Brain microvascular endothelial cell (primary cell): ENCODE measurements at regions not wholly inside any gene's neighbourhood (a gene's known extent, or its start where the extent isn't known, plus 50 kb on each side); places are given as distances from the start of the nearest gene placed in this dataset.
"Not testable (repeated sequence)": the region's sequence is repeated elsewhere in the genome, so short reads cannot be mapped to it uniquely, and the experiment has no call there.

ENCODE experiments used
- DNase-seq: peaks from one replicate; pipeline ENCODE4 v3.0.0-alpha.2; 2020
- H3K27ac ChIP-seq: fragments of 250-450 bp; sonication (Bioruptor Pico); 2 replicates; pipeline ENCODE4 v1.5.1; 2020; ENCODE audit warnings: mild to moderate bottlenecking, moderate library complexity
- H3K27me3 ChIP-seq: fragments of 250-450 bp; sonication (Bioruptor Pico); replicated peaks from 2 replicates; pipeline ENCODE4 v1.5.1; 2020; ENCODE audit warnings: mild to moderate bottlenecking
- H3K36me3 ChIP-seq: fragments of 250-450 bp; sonication (Bioruptor Pico); replicated peaks from 2 replicates; pipeline ENCODE4 v1.5.1; 2020; ENCODE audit warnings: mild to moderate bottlenecking
- H3K4me3 ChIP-seq: 2 replicates; pipeline ENCODE4 v1.5.1; 2011; ENCODE audit warnings: low read depth, mild to moderate bottlenecking, control low read depth, low read length, moderate library complexity
- in situ Hi-C: cut with HindIII; loops from 2 replicates; pipeline ENCODE4 v1.10.0; 2017; ENCODE audit warnings: low sequenced_read_pairs, low pct_ligation_motif_present
- TF ChIP-seq, protein P1 (sequence below): IDR thresholded peaks from 2 replicates; pipeline ENCODE4 v1.5.1; 2011; ENCODE audit warnings: low read depth, mild to moderate bottlenecking, moderate library complexity, low read length, control low read depth, inconsistent platforms; ENCODE audit errors: missing control alignments

DNA sequence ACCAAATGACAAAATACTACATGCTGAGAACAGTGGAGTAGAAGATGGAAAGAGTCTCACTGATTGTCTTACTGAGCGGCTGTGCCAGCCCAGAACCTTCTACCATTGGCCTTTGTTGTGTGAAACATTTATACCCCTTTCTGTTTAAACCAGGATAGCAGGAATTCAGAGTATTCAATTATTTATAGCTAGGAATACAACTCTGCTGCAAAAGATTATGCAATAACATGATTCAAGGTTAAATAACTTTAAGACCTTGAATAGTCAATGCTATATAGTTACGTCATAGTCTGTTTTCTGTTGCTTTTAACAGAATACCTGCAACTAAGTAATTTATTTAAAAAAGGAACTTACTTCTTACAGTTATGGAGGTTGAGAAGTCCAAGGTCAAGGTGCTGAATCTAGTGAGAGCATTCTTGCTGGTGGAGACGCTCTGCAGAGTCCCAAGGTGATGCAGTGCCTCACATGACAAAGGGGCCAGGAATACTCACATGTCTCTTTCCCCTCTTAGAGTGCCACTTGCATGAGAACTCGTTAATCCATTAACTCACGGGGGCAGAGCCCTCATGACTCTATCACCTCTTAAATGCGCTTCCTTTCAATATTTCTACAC lies 371.8 kb downstream of the MDFIC start:
- Histone ChIP-seq H3K4me3 (no peak overlapping the region), H3K27ac (no peak overlapping the region), H3K27me3 (no peaks in the 10 kb centered on the region), H3K36me3 (no peaks in the 10 kb centered on the region)
- no peak for DNase-seq
- TF ChIP-seq, protein P1, sequence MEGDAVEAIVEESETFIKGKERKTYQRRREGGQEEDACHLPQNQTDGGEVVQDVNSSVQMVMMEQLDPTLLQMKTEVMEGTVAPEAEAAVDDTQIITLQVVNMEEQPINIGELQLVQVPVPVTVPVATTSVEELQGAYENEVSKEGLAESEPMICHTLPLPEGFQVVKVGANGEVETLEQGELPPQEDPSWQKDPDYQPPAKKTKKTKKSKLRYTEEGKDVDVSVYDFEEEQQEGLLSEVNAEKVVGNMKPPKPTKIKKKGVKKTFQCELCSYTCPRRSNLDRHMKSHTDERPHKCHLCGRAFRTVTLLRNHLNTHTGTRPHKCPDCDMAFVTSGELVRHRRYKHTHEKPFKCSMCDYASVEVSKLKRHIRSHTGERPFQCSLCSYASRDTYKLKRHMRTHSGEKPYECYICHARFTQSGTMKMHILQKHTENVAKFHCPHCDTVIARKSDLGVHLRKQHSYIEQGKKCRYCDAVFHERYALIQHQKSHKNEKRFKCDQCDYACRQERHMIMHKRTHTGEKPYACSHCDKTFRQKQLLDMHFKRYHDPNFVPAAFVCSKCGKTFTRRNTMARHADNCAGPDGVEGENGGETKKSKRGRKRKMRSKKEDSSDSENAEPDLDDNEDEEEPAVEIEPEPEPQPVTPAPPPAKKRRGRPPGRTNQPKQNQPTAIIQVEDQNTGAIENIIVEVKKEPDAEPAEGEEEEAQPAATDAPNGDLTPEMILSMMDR: no peak
- in situ Hi-C loops: no loop called here

DNA sequence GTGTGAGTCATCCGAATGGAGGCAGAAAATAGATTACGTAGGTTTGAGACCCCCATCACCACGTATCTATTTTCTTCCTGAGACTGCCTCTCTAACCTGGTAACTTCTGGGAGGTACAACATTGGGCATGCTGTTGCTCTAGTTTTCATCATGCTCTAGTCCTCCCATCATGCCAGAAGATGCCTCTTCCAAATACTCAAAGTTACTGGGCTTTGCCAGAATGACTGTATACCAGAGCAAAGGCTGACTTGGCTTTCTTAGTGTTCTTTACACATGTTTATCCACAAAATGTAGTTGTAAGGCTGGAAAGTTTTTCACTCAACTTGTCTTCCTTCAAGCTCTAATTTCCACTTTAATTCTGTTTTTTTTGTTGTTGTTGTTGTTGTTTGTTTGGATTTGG lies 370.5 kb downstream of the MDFIC start:
- Histone ChIP-seq H3K36me3 (no peaks in the 10 kb centered on the region), H3K27me3 (no peaks in the 10 kb centered on the region), H3K27ac (no peak overlapping the region), H3K4me3 (no peak overlapping the region)
- DNase-seq: no peak
- in situ Hi-C loops: no loop called here
- TF ChIP-seq, protein P1: no peak

DNA sequence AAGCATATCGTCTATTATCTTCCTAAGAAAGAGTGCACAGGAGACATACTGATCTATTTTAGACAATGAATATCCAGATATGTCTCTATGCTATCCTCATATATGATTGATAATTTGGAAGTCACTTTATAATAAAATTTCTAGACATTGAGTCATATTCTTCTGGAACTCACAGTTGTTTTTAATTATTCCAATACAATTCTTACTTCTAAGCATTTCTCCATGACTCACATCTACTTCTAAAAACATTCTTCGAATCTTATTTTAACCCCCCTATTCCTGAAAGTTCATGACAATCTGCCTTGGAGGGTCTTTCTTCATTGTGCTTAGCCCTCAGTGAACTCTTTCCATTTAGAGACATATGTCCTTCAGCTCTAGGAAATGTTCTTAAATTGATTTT lies 368.1 kb downstream of the MDFIC start:
- Histone ChIP-seq H3K27me3 (no peaks in the 10 kb centered on the region), H3K36me3 (no peaks in the 10 kb centered on the region), H3K27ac (no peak overlapping the region), H3K4me3 (no peak overlapping the region)
- no peak for DNase-seq
- in situ Hi-C loops: no loop called here
- TF ChIP-seq, protein P1: no peak

DNA sequence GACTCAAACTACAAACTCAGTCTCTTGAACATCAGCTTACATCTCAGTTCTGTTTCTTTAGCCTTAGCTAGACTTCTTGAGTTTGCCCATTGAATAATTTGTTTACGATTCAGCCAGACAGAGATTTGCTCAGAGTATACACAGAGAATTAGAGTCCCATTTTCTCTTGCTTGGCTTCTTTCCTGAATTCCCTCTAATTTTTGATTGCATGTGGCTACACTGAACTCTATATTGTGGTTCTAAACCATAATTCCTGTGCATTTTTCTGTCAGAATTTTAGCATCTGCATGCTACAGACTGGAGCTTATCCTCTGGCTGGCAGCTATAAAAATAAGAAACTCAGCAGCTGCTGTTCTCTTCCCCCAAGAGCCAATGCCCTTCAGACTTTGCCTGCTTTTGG lies 354.9 kb downstream of the MDFIC start:
- Histone ChIP-seq H3K27me3 (no peaks in the 10 kb centered on the region), H3K36me3 (no peaks in the 10 kb centered on the region), H3K4me3 (no peak overlapping the region), H3K27ac (no peak overlapping the region)
- in situ Hi-C loops: no loop called here
- no peak for DNase-seq
- TF ChIP-seq, protein P1: no peak

DNA sequence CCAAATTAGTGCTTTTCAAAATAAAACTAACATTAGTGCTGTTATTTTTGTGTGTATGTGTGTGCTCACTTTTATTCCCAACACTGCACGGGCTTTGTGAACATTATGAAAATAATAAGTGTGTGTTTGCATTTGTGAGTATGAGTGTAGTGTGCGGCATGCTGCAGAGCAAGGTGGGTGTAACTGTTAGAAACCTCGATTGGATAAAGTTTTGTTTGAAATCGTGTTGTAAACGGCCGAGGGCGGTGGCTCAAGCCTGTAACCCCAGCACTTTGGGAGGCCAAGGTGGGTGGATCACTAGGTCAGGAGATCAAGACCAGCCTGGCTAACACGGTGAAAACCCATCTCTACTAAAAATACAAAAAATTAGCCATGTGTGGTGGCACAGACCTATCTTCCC lies 352.0 kb downstream of the MDFIC start:
- in situ Hi-C loops: not testable (repeated sequence)

DNA sequence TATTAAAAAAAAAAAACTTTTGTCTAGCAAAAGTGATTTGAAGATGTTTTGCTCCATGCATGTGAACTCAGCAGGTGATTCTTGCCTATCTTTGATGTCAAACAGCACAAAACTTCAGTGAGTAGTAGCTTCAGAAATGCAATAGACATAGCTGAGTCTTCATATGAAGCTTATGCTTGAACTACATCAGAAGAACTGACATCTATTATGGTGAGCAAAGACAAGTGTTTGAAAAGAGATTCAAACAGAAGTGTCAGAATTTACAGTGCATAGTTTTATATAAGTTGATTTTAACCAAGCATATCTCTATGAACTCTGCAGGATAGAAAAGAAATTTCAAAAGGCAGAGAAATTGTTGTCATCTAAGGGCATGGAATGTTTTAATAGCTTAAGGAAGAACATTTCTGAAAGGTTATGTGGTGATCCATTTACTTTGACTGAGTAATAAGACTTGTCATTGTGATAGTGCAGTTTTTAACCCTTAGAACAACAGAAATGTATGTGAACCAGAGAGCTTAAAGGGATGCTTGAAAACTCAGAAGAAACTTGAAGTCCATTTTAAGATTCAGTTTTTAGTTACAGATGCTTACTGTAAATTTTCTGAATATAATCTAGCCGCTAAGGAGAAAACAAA lies 351.4 kb downstream of the MDFIC start:
- Histone ChIP-seq H3K4me3 (no peak overlapping the region), H3K27me3 (no peaks in the 10 kb centered on the region), H3K27ac (no peak overlapping the region), H3K36me3 (no peaks in the 10 kb centered on the region)
- in situ Hi-C loops: no loop called here
- TF ChIP-seq, protein P1: no peak
- no peak for DNase-seq

More for the DNA sequence above, 352.0 kb downstream of the MDFIC start:
- H3K4me3 ChIP-seq, H3K27ac ChIP-seq, H3K36me3 ChIP-seq, H3K27me3 ChIP-seq, DNase-seq: not testable (repeated sequence)
